ENCODE measurements at regions not wholly inside any gene's neighbourhood (a gene's known extent, or its start where the extent isn't known, plus 50 kb on each side); places are given as distances from the start of the nearest gene placed in this dataset.
"Not testable (repeated sequence)": the region's sequence is repeated elsewhere in the genome, so short reads cannot be mapped to it uniquely, and the experiment has no call there.

- DNase-seq = no peak
These were observed 141.4 kb upstream of the FOXP2 start for GRCh38 chr7:114273218-114273617.

- DNase-seq = no peak
These were observed 144.9 kb upstream of the FOXP2 start for GRCh38 chr7:114269714-114270113.

DNA sequence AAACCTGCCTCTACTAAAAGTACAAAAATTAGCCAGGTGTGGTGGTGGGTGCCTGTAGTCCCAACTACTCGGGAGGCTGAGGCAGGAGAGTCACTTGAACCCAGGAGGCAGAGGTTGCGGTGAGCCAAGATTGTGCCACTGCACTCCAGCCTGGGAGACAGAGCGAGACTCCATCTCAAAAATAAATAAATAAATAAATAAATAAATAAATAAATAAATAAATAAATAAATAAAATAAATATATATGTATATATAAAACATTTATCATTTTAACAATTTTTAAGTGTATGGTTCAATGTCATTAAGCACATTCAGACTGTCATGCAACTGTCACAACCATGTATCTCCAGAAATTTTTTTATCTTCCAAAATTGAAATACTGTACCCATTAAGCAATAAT is 147.1 kb upstream of the FOXP2 start:
- DNase-seq = not testable (repeated sequence)

DNA sequence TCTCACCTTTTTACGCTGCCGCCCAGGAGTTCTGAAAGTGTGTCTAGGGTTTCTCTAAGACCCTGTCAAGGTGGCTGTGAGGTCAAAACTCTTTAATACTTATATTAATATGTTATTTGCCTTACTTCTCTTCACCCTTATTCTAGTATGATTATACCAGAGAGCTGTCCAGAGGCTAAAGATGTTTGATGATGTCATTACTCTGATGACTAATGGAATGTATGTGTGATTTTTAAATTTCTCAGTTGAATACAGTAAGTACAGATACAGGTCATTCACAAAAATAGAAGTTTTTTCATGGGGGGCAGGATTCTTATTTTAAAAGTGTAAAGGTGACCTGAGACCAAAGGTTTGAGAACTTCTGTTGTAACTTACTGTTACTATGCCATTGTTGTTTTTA is 150.6 kb upstream of the FOXP2 start:
- DNase-seq = no peak

- DNase-seq = no peak
These were observed 151.4 kb upstream of the FOXP2 start for GRCh38 chr7:114263219-114263618.

GRCh38 chr7:114255404-114255841 is 159.2 kb upstream of the FOXP2 start:
- DNase-seq = no peak

DNA sequence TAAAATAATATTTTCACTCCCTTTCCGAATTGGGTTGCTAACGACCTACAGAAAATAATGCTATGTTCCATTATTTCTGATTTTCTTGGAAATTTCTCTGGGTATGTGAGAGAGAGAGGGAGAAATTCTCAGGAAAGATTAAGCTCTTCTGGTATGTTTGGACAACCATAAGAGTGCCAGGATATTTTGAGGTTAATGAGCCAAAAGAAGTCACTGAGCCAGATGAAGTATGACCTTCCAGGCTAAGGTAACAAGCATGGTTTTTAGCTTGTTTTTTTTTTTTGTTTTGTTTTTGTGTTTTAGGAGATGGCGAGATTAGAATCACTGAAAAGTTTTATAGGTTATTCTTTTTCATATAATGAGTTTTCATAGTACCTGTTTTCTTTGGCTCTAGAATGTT is 171.0 kb upstream of the FOXP2 start:
- no peak for DNase-seq

DNA sequence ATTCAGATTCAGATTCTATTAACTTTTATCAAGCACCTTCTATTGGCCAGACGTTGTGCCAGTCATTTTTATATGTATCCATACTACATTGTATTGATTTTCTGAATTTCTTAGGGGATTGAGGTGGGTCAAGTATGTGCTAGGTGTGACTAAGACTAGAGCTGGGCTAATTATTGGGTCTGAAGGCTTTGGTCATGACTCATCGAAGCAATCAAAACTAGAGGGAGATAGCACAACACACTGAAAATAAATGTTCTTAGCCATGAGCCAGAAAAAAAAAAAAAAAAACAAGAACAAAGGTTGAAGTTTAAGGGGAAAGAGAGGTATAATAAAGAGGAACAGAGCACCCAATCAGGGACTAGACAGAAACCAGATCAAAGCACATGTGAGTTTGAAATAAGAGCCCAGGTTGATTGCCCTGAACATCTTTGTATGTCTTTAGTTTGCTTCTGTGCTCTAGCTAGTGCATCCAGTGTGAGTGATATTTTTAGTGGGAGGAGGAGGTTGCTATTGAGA is 171.6 kb upstream of the FOXP2 start:
- DNase-seq = no peak

DNA sequence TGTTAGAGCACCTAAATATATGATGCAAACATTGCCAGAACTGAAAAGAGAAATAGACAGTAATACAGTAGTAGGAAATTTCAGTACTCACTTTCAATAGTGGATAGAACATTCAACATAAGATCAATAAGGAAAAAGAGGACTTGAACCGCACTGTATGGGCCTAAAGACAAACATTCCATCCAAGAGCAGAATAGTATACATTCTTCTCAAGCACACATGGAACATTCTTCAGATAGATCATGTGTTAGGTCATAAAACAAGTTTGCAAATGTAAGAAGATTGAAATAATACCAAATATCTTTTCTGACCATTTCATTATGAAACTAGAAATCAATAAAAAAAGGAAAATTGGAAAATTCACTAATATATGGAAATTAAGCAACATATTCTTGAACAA is 185.4 kb upstream of the FOXP2 start:
- DNase-seq = no peak

DNA sequence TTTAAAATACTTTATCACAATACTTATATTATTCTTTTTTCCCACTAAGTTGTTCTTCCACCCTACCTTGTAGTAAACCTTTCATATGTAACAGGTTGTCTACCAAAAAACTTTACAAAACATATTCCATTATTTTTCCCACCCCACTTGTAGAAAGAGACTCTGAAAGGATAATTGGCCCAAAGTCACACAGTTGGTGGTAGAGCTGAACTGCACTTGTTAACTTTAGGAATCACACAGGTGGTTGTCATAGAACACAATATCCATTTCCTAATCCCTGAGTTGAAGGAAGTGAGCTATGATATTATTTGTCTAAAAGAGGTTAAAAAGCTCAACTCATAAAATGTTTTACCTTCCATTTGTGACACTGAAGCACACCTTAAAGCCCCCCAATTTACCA is 188.8 kb upstream of the FOXP2 start:
- DNase-seq = no peak

DNA sequence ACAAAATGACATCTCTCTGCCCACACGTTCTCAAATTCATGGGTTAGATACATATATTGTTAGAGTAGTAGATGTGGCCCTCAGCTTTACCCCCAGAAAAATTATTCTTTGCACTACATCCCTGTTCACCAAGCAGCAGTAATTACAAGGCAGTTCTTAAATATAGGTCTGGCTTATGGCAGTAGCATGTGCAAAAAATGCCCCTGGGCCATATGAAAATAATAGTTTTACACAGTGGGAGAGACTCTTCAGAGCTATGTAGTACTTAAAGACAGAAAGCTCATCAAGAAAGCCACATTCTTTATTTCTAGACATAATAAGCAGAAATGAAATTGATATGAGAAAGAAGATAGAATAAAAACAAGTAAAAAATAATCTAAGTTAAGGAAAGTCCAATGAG is 196.3 kb upstream of the FOXP2 start:
- no peak for DNase-seq

DNA sequence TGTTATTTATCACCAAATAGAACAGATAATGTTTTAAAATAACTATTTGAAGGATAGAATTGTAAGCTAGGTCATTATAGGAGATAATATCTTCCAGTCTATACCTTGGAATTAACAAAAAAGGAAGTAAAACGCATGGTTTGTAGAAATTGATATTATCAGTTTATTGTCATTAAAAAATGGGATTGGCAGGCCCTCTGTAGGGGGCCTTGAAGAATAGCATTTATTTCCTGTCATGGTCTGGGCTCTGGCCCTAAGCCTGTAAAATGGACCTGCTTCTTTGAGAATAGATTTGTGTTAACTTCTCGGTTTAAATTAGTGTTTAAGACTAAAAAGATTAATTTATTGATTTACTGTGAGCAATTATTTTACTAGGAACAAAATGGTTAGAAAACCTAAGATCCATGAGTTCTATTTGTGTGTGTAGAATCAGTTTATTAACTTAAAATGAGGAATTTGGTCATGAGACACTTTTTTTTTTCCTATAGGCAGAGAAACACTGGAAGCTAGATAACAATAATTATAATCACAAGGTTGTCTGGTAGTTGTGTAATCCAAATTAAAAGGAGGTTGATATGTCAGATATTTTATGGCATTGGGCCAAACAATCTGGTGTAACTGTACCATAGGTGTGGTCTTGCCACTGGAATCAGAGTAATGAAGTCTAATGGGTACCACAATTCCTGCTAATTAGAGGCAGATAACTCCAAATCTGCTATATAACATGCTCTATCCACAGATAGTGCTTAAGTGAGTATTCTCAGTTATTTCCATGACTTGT is 197.4 kb upstream of the FOXP2 start:
- no peak for DNase-seq

GRCh38 chr7:114214466-114214865 is 200.1 kb upstream of the FOXP2 start:
- no peak for DNase-seq

DNA sequence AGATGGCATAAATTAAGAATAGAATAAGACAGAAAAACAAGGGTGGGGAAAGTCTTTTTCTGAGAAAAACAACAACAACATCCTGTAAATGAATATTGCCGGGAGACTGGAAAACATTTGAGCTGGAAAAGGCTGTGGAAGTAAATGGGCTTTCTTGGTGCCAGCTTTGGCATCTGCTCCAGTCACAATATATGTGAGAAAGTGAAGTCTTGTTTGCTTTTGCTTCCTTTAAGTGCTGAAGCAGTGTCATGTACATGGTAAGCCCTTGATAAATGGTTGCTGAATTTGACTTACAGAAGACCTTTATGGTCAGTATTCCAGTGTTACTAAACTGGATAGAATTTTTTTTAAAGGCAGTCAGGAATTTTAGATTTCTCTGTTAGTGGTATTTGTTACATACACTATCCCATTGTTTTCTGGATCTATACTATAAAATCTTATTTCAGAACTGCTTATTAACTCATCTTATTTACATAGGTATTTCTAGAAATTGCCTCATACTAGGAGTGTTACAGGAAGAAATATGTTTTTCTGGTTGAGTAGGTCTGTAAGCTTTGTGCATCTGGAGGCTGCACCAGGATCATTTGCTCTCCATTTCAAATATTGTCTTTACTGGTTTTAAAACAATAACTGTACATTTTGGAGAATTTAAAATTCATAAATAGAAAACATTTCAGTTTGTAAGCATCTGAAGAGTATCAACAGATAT is 201.7 kb upstream of the FOXP2 start:
- DNase-seq = no peak

DNA sequence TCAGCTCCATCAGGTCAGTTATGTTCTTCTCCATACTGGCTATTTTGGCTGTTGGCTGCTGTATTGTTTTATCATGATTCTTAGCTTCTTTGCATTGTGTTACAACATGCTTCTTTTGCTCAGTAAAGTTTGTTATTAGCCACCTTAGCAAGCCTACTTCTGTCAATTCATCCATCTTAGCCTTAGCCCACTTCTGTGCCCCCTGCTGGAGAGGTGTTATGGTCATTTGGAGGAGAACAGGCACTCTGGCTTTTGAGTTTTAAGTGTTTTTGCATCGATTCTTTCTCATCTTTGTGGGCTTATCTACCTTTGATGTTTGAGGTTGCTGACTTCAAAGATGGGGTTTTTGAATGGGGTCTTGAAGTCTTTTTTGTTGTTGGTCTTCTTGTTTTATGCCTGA is 204.6 kb upstream of the FOXP2 start:
- no peak for DNase-seq

DNA sequence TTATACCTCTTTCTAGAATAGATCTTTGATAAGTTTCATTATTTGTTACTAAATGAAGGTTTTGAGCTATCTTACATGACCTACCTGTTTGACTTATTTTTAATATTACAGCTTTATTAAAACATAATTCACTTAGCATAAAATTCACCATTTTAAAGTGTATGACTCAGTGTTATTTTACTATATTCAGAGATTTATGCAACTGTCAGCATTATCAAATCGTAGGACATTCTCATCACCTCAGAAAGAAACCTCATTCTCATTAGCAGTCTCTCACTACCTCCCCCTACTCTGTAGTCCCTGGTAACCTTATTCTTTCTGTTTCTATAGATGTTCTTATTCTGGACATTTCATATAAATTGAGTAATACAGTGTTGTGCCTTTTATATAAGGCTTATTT is 207.9 kb upstream of the FOXP2 start:
- no peak for DNase-seq

DNA sequence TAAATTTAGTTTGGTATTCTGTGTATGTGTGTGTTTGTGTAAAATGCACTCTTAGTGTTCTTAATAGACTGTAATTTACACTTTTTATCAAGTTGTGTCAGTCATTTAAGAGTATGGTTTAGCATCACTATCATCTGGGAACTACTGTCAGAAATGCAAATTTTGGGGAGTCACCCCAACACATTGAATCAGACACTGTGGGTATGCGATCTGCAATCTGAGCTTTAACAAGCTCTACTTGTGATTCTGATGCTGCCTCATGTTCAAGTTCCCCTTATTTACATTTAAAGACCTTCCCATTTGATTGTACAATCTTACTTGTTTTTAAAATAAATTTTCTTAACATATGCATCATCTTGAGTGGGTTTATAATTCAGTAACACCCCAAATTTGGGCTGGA is 218.1 kb upstream of the FOXP2 start:
- no peak for DNase-seq

DNA sequence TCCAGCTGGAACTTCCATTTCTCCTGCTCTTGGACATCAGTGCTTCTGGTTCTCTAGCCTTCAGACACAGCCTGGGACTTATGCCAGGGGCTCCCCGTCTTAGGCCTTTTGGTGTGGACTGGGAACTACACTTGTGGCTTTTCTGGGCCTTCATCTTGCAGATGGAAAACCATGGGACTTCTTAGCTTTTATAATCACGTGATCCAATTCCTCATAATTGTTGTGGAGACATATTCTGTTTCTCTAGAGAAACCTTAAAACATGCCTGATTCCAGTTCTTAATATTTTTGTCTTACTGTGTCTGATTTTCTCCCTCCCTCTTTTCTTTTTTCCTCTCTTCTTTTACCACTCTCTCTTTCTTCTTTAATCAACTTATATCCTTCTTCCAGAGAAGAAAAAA is 224.2 kb upstream of the FOXP2 start:
- no peak for DNase-seq

GRCh38 chr7:114183311-114184088 is 231.1 kb upstream of the FOXP2 start:
- no peak for DNase-seq

DNA sequence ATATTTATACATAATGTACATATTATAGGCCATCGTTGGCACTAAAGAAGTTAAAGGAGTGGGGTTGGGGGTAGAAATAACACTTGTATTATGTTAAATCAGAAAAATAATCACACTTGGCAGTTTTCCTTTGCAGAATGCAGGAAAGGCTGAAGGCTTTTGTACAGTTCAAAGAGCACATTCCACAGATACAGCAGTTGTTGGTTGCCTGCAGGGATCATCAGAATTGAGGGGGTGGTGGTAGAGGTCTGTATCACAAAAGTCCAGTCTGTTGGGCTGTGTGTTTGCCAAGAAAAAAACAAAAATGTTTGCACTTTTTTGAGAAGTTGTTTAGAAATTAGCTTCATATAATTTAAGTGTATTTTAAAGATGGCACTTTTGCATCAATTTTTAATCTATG is 231.8 kb upstream of the FOXP2 start:
- DNase-seq = no peak

DNA sequence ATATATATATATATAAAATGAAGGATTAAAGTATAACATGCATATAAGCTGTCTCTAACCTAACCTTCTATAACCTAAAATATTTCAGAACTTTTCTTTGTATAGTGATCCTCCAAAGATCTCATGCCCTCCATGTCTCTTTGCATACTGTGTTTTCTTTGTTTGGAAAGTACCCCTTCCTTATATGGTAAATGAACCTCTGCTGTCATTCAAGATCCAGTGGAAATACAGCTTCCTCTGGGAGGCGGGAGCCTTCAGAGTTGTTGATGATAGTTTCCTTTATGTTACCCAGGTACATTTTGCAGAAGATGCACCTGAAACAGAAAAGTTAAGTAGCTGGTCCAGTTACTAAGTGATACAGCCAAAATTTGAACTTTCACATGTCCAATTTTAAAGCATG is 233.3 kb upstream of the FOXP2 start:
- DNase-seq = no peak

DNA sequence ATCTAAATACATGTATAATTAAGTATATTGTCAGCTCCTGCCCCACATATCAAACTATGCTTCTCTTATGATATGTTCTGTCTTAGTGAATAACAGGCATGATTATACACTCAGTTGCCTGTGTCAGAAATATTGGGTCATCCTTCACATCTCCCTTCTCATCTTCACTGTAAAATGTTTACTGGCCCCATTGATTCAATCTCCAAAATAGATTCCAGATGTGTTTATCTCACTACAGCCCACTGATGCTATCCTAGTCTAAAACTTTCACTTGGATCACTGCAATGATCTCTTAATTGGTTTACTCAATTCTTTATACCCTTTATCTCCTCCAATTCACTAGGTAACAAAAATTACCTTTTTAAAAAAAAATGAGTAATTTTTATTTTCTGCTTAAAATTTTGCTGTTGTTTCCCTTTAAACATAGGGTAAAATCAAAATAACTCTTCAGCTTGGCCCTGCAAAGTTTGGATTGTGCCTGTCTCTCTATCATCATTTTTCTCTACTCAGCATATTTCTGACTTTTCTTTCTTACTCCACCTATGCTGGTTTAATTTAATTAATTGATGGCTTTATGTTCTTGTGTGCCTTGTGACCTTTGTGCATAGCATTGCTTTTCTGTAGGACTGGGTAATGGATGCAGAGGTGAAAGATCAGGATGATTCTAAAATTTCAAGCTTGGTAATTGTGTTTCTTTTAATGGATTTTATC is 233.9 kb upstream of the FOXP2 start:
- DNase-seq = no peak

DNA sequence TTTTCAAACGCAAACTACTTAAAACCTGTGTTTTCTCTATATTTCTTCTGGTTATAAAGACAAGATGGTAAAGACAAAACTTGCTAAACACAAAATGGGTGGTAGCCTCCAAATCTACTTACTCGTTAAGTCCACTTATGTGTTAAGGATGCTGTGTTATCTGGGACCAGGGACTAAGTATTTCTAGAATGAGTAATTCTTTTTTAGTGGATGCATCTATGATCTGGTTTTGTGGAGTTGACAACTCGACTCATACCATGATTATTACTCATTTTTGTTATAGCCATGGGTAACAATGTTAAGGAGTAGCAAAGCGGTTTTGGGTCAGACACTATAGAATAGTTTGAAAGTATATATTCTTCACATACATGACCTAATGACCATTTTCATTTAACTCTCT is 239.5 kb upstream of the FOXP2 start:
- DNase-seq = no peak

Measured in activated T-cell treated with anti-CD3 and anti-CD28 coated beads, Interleukin-2, amount 50 U/mL, for 1 hour (primary cell).